HFF-Myc (cell line): ENCODE measurements at regions not wholly inside any gene's neighbourhood (a gene's known extent, or its start where the extent isn't known, plus 50 kb on each side); places are given as distances from the start of the nearest gene placed in this dataset.

Source experiments
- DNase-seq: peaks from one replicate; pipeline ENCODE4 v3.0.0-alpha.2; 2011; ENCODE audit warnings: low read depth; ENCODE audit errors: extremely low read depth
- H3K4me3 ChIP-seq: replicated peaks from 2 replicates; pipeline ENCODE4 v1.5.1; 2011; ENCODE audit warnings: low read depth, mild to moderate bottlenecking, control low read depth, low read length
- CTCF ChIP-seq: IDR thresholded peaks from 2 replicates; pipeline ENCODE4 v1.5.1; 2012; ENCODE audit warnings: mild to moderate bottlenecking, low read depth, low read length, control low read depth; ENCODE audit errors: missing control alignments

GRCh38 chr9:27847818-27848217 is 274.5 kb upstream of the C9orf72 start:
- no peak for TF ChIP-seq CTCF
- no peak for DNase-seq
- no peak overlapping the region for H3K4me3 ChIP-seq

GRCh38 chr9:27848315-27848714 is 275.0 kb upstream of the C9orf72 start:
- TF ChIP-seq CTCF, result no peak
- no peak for DNase-seq

GRCh38 chr9:27851858-27852257 is 278.6 kb upstream of the C9orf72 start:
- TF ChIP-seq CTCF, result no peak
- H3K4me3 ChIP-seq, result no peak overlapping the region
- no peak for DNase-seq

More at GRCh38 chr9:27848315-27848714, 275.0 kb upstream of the C9orf72 start:
- no peak overlapping the region for H3K4me3 ChIP-seq

GRCh38 chr9:27853529-27853928 is 280.2 kb upstream of the C9orf72 start:
- no peak overlapping the region for H3K4me3 ChIP-seq
- DNase-seq, result no peak
- no peak for TF ChIP-seq CTCF

- TF ChIP-seq CTCF, result no peak
- no peak for DNase-seq
- H3K4me3 ChIP-seq, result no peak overlapping the region
Measured at GRCh38 chr9:27856054-27856453, 282.8 kb upstream of the C9orf72 start.

- H3K4me3 ChIP-seq, result no peak overlapping the region
- TF ChIP-seq CTCF, result no peak
- no peak for DNase-seq
Measured at GRCh38 chr9:27856748-27857147, 283.5 kb upstream of the C9orf72 start.

GRCh38 chr9:27861887-27862286 is 288.6 kb upstream of the C9orf72 start:
- no peak overlapping the region for H3K4me3 ChIP-seq
- no peak for DNase-seq
- TF ChIP-seq CTCF, result no peak
